Osteoblast (primary cell): ENCODE measurements at regions not wholly inside any gene's neighbourhood (a gene's known extent, or its start where the extent isn't known, plus 50 kb on each side); places are given as distances from the start of the nearest gene placed in this dataset.
"Not testable (repeated sequence)": the region's sequence is repeated elsewhere in the genome, so short reads cannot be mapped to it uniquely, and the experiment has no call there.

Experiments
- DNase-seq: peaks from one replicate; pipeline ENCODE4 v3.0.0; 2011; ENCODE audit warnings: low spot score, mixed read lengths; ENCODE audit not compliant: insufficient read length; ENCODE audit errors: missing footprints
- H2AFZ ChIP-seq: 2 replicates; pipeline ENCODE4 v1.6.0; 2011; ENCODE audit warnings: mild to moderate bottlenecking, low read length
- H3K27ac ChIP-seq: 2 replicates; pipeline ENCODE4 v1.5.1; 2011; ENCODE audit warnings: mild to moderate bottlenecking, low read depth, low read length, moderate library complexity
- H3K27me3 ChIP-seq: 2 replicates; pipeline ENCODE4 v1.6.0; 2012; ENCODE audit warnings: mild to moderate bottlenecking, control low read depth, inconsistent platforms, low read length, moderate library complexity; ENCODE audit not compliant: insufficient read depth
- H3K36me3 ChIP-seq: 2 replicates; pipeline ENCODE4 v1.5.1; 2011; ENCODE audit warnings: mild to moderate bottlenecking, low read length, control low read depth, moderate library complexity; ENCODE audit not compliant: insufficient read depth
- H3K4me1 ChIP-seq: 2 replicates; pipeline ENCODE4 v1.5.1; 2011; ENCODE audit warnings: mild to moderate bottlenecking, low read length, control low read depth, moderate library complexity; ENCODE audit not compliant: insufficient read depth
- H3K4me2 ChIP-seq: 2 replicates; pipeline ENCODE4 v1.6.0; 2011; ENCODE audit warnings: mild to moderate bottlenecking, low read length; ENCODE audit not compliant: insufficient read depth
- H3K4me3 ChIP-seq: fragments of 200-600 bp; sonication (generic); 3 replicates; pipeline ENCODE4 v1.5.1; 2012; ENCODE audit warnings: mild to moderate bottlenecking, low read length, inconsistent platforms; ENCODE audit not compliant: insufficient read depth
- H3K79me2 ChIP-seq: 2 replicates; pipeline ENCODE4 v1.6.0; 2012; ENCODE audit warnings: mild to moderate bottlenecking, low read length, control low read depth, inconsistent platforms; ENCODE audit not compliant: insufficient read depth
- H3K9me3 ChIP-seq: 2 replicates; pipeline ENCODE4 v1.5.1; 2011; ENCODE audit warnings: low read depth, low read length, control low read depth
- H4K20me1 ChIP-seq: 2 replicates; pipeline ENCODE4 v1.6.0; 2012; ENCODE audit warnings: mild to moderate bottlenecking, low read length, control low read depth; ENCODE audit not compliant: insufficient read depth
- TF ChIP-seq, protein P1 (sequence below): IDR thresholded peaks from 2 replicates; pipeline ENCODE4 v1.5.1; 2011; ENCODE audit warnings: mild to moderate bottlenecking, low read depth, low read length, moderate library complexity; ENCODE audit errors: extremely low read depth

DNA sequence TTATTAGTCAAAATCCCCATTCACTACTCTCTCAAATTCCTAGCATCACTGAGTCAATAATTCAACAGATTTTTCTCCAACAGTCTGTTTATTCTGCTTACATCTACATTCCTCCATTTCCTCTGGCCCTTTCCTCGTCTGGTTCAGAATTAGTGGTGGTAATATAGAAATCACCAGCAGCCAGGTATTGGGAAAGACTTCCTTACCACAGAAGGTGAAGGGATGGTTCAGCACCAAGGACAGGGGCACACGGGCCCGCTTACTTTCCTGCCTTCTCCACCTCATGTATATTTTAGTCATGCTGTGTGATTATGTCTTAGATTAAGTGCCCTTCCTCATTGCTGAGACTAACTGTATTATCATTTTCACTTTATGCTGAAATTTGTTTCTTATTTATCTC, 70.4 kb upstream of the APBB1IP start:
- no peaks in the 10 kb centered on the region for H3K9me3 ChIP-seq
- H3K4me3 ChIP-seq = no peak overlapping the region
- no peaks in the 10 kb centered on the region for H3K27me3 ChIP-seq
- no peaks in the 10 kb centered on the region for H3K4me1 ChIP-seq
- H3K27ac ChIP-seq = no peak overlapping the region
- H3K79me2 ChIP-seq = no peaks in the 10 kb centered on the region
- TF ChIP-seq, protein P1, sequence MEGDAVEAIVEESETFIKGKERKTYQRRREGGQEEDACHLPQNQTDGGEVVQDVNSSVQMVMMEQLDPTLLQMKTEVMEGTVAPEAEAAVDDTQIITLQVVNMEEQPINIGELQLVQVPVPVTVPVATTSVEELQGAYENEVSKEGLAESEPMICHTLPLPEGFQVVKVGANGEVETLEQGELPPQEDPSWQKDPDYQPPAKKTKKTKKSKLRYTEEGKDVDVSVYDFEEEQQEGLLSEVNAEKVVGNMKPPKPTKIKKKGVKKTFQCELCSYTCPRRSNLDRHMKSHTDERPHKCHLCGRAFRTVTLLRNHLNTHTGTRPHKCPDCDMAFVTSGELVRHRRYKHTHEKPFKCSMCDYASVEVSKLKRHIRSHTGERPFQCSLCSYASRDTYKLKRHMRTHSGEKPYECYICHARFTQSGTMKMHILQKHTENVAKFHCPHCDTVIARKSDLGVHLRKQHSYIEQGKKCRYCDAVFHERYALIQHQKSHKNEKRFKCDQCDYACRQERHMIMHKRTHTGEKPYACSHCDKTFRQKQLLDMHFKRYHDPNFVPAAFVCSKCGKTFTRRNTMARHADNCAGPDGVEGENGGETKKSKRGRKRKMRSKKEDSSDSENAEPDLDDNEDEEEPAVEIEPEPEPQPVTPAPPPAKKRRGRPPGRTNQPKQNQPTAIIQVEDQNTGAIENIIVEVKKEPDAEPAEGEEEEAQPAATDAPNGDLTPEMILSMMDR = no peak
- no peaks in the 10 kb centered on the region for H4K20me1 ChIP-seq
- no peak overlapping the region for H2AFZ ChIP-seq
- H3K36me3 ChIP-seq = no peaks in the 10 kb centered on the region
- no peak overlapping the region for H3K4me2 ChIP-seq
- no peak for DNase-seq

DNA sequence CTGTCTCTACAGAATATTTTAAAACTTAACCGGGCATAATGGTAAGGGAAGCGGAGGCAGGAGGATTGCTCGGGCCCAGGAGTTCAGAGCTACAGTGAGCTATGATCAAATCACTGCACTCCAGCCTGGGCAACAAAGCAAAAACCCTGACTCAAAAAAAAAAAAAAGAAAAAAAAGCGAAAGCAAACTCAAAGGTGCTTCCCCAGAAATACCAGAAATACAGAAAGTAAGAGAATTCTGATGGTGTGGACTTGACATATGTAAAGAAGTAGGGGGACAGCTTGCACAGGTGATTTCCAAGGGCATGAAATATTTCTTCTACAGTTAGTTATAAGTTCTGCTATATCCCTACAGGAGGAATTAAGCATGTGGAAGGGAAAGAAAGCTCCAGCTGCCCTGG, 69.7 kb upstream of the APBB1IP start:
- no peak for DNase-seq
- H3K36me3 ChIP-seq = no peaks in the 10 kb centered on the region
- no peaks in the 10 kb centered on the region for H4K20me1 ChIP-seq
- H3K27ac ChIP-seq = no peak overlapping the region
- H3K4me3 ChIP-seq = no peak overlapping the region
- TF ChIP-seq, protein P1 = no peak
- no peak overlapping the region for H2AFZ ChIP-seq
- no peaks in the 10 kb centered on the region for H3K9me3 ChIP-seq
- no peak overlapping the region for H3K4me2 ChIP-seq
- no peaks in the 10 kb centered on the region for H3K79me2 ChIP-seq
- H3K27me3 ChIP-seq = no peaks in the 10 kb centered on the region
- H3K4me1 ChIP-seq = no peaks in the 10 kb centered on the region

DNA sequence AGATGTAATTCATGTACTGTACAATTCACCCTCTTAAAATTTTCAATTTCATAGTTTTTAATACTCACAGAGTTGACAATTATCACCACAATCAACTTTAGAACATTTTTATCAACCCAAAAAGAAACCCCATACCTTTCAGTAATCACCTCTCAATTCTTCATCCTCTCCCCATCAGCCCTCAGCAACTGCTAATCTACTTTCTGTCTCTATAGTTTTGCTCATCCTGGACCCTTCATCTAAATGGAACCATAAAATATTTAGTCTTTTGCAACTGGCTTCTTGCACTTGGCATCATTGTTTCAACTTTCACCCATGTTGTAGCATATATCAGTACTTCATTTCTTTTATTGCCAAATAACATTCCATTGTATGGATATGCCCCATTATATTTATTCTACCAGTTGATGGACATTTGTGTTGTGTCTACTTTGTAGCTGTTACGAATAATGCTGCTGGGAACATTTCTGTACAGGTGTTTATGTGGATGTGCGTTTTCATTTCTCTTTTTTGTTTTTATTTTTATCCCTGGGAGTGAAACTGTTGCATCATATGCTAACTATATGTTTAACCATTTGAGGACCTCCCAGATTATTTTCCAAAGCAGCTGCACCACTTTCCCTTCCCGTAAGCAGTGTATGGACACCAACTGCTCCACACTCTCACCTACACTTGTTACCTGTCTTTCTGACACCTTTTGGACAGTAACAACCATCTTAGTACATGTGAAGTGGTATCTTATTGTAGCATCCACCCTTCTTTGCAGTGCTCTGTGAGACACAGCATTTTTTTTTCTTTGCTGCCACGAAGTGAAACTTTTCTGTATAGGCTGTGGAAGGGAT, 65.4 kb upstream of the APBB1IP start:
- no peak for DNase-seq
- Histone ChIP-seq H3K27me3 (no peaks in the 10 kb centered on the region), H4K20me1 (no peaks in the 10 kb centered on the region), H3K4me2 (no peak overlapping the region), H3K9me3 (no peaks in the 10 kb centered on the region), H2AFZ (no peak overlapping the region), H3K36me3 (no peaks in the 10 kb centered on the region), H3K4me1 (no peaks in the 10 kb centered on the region), H3K79me2 (no peaks in the 10 kb centered on the region), H3K27ac (no peak overlapping the region), H3K4me3 (no peak overlapping the region)
- TF ChIP-seq, protein P1 = no peak

DNA sequence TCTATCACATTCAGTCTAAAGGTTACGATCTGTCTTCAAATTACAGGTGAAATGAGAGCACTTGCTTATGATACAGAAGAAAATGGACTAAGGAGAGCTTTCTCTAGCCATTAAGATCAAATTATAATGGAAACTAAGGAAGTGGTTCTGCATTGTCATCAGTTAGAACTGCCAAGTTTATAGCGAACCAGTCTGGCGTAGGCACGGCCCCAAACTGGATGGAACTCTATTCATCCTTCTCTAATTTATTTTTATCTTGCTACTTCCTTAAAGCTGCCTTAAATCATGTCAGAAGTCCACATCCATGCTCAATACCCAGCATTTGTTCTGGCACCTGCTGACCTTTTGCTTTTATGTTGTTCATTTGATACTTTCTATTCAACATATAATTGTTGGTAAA, 63.7 kb upstream of the APBB1IP start:
- H3K79me2 ChIP-seq = no peaks in the 10 kb centered on the region
- no peaks in the 10 kb centered on the region for H3K4me1 ChIP-seq
- H3K27me3 ChIP-seq = no peaks in the 10 kb centered on the region
- DNase-seq = no peak
- H3K4me2 ChIP-seq = no peak overlapping the region
- no peak overlapping the region for H3K27ac ChIP-seq
- H4K20me1 ChIP-seq = no peaks in the 10 kb centered on the region
- no peaks in the 10 kb centered on the region for H3K36me3 ChIP-seq
- H3K9me3 ChIP-seq = no peaks in the 10 kb centered on the region
- no peak overlapping the region for H3K4me3 ChIP-seq
- H2AFZ ChIP-seq = no peak overlapping the region
- TF ChIP-seq, protein P1 = no peak

DNA sequence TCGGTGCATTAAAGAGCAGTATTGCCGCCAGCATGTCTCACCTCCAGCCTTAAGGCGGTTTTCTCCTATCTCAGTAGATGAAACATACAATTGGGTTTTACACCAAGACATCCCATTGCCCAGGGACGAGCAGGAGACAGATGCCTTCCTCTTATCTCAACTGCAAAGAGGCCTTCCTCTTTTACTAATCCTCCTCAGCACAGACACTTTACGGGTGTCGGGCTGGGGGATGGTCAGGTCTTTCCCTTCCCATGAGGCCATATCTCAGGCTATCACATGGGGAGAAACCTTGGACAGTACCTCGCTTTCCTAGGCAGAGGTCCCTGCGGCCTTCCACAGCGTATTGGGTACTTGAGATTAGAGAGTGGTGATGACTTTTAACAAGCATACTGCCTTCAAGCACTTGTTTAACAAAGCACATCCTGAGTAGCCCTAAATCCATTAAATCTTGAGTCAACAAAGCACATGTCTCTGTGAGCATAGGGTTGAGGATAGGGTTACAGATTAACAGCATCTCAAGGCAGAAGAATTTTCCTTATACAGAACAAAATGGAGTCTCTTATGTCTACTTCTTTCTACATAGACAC, 60.8 kb upstream of the APBB1IP start:
- not testable (repeated sequence) for H3K27me3 ChIP-seq, H3K9me3 ChIP-seq, H3K36me3 ChIP-seq

More for the DNA sequence above, 60.8 kb upstream of the APBB1IP start:
- H3K4me3 ChIP-seq, H3K4me2 ChIP-seq, H3K27ac ChIP-seq, H4K20me1 ChIP-seq, H2AFZ ChIP-seq, H3K79me2 ChIP-seq, H3K4me1 ChIP-seq, DNase-seq: not testable (repeated sequence)
